H1 (cell line): ENCODE measurements at regions not wholly inside any gene's neighbourhood (a gene's known extent, or its start where the extent isn't known, plus 50 kb on each side); places are given as distances from the start of the nearest gene placed in this dataset.

ENCODE experiments used
- CBX5 ChIP-seq: fragments of 300-800, 300-1000 bp; sonication (generic); IDR thresholded peaks from 2 replicates; pipeline ENCODE4 v1.7.1; 2016; ENCODE audit warnings: antibody characterized with exemption, low read length, low read depth
- CTBP2 ChIP-seq: IDR thresholded peaks from 2 replicates; pipeline ENCODE4 v1.7.0; 2011; ENCODE audit warnings: borderline replicate concordance, mild to moderate bottlenecking, moderate library complexity, mixed read lengths, low read length; ENCODE audit not compliant: insufficient read depth, insufficient read length
- KDM5A ChIP-seq: fragments of 200-600 bp; IDR thresholded peaks from 2 replicates; pipeline ENCODE4 v1.7.1; 2012; ENCODE audit warnings: mild to moderate bottlenecking, low read length, inconsistent platforms, mixed read lengths
- PHF8 ChIP-seq: fragments of 200-600 bp; sonication (generic); conservative IDR thresholded peaks from 2 replicates; pipeline ENCODE4 v1.7.1; 2012; ENCODE audit warnings: low read depth, mild to moderate bottlenecking, inconsistent platforms, low read length, moderate library complexity
- RFX5 ChIP-seq: IDR thresholded peaks from 2 replicates; pipeline ENCODE4 v1.6.1; 2011; ENCODE audit warnings: low read depth, low read length, improper control_type of control experiment, borderline replicate concordance
- RNF2 ChIP-seq: fragments of 200-900, 300-1000 bp; sonication (generic); IDR thresholded peaks from 2 replicates; pipeline ENCODE4 v1.7.1; 2016; ENCODE audit warnings: borderline replicate concordance, low read depth, mild to moderate bottlenecking, antibody characterized with exemption, low read length; ENCODE audit not compliant: poor library complexity, severe bottlenecking; ENCODE audit errors: missing control alignments
- TF ChIP-seq, protein P1 (sequence below): IDR thresholded peaks from 2 replicates; pipeline ENCODE4 v1.6.1; 2012; ENCODE audit warnings: low read length, inconsistent platforms
- TF ChIP-seq, protein P2 (sequence below): IDR thresholded peaks from 2 replicates; pipeline ENCODE4 v1.6.1; 2012; ENCODE audit warnings: inconsistent platforms

DNA sequence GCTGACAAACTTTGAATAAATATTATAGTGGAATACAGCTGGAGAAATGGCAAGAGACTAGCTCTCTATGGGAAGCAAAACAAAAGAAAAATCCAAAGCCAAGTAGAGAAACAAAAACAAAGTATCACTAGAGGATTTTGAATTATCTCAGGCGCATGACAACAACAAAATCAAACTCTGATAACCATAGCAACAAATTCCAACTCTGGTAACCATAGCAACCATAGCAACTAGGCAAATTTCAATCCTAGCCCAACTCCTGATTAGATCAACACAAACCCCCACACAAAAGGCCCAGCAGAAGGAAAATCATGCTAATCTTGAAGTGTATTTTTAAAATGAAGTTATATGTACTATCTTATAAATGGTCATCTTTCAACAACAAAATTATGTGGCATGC is 98.4 kb upstream of the MAGEE2 start (continued):
- TF ChIP-seq CTBP2: no peak
- no peak for TF ChIP-seq KDM5A
- TF ChIP-seq RFX5: no peak
- TF ChIP-seq, protein P1, sequence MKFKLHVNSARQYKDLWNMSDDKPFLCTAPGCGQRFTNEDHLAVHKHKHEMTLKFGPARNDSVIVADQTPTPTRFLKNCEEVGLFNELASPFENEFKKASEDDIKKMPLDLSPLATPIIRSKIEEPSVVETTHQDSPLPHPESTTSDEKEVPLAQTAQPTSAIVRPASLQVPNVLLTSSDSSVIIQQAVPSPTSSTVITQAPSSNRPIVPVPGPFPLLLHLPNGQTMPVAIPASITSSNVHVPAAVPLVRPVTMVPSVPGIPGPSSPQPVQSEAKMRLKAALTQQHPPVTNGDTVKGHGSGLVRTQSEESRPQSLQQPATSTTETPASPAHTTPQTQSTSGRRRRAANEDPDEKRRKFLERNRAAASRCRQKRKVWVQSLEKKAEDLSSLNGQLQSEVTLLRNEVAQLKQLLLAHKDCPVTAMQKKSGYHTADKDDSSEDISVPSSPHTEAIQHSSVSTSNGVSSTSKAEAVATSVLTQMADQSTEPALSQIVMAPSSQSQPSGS: no peak
- TF ChIP-seq, protein P2, sequence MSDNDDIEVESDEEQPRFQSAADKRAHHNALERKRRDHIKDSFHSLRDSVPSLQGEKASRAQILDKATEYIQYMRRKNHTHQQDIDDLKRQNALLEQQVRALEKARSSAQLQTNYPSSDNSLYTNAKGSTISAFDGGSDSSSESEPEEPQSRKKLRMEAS: no peak
- no peak for TF ChIP-seq RNF2
- TF ChIP-seq PHF8: no peak
- no peak for TF ChIP-seq CBX5
